Dedifferentiated amniotic fluid mesenchymal stem cell (primary cell): ENCODE measurements at regions not wholly inside any gene's neighbourhood (a gene's known extent, or its start where the extent isn't known, plus 50 kb on each side); places are given as distances from the start of the nearest gene placed in this dataset.
A peak's percentile ranks its signal among the peaks of the same experiment; 100 is the strongest.
"Not testable (repeated sequence)": the region's sequence is repeated elsewhere in the genome, so short reads cannot be mapped to it uniquely, and the experiment has no call there.

Source experiments
- DNase-seq: peaks from one replicate; pipeline ENCODE4 v3.0.0-alpha.2; 2016; ENCODE audit errors: extremely low spot score

DNA sequence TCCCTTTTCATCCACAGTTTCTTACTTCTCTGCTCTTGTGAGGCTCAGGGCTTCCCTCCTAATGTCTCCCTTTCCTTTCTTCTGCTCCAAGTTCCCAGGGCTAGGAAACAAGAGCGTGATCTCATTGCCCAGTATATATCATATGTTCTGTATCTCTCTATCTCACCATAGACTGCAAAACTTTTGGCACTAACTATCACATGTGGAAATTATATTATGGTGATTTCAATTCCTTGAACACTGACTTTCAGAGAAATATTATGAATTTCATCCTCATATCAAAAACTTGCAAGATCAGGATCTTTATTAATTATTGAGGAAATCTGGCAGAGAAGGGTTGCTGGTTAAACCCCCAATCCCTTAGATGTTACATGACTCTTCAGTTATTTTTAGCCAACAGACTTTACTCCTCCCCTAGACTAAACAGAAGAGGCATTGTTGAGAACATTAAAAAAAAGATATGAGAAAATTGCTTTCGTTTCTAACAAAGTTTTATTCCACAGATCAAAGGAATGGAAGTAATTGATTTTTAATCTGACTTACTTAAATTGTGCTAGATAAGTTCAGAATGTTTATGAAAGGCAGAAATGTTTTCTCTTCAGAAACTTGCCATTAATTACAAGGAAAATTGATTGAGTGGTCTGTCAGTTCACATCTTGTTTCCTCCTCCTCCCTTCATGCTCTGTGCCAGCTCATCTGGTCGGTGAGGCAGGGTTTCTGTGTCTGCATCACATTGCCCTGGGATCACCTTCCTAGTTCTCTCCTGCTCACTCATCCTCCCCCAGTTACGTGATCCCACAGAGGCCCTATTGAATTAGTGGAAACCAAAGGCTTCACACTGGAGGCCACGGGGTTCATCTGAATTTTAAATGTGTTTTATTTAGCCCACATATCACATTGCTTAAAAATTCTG is 378.5 kb downstream of the LMO7 start:
- peak; percentile 36 for DNase-seq

DNA sequence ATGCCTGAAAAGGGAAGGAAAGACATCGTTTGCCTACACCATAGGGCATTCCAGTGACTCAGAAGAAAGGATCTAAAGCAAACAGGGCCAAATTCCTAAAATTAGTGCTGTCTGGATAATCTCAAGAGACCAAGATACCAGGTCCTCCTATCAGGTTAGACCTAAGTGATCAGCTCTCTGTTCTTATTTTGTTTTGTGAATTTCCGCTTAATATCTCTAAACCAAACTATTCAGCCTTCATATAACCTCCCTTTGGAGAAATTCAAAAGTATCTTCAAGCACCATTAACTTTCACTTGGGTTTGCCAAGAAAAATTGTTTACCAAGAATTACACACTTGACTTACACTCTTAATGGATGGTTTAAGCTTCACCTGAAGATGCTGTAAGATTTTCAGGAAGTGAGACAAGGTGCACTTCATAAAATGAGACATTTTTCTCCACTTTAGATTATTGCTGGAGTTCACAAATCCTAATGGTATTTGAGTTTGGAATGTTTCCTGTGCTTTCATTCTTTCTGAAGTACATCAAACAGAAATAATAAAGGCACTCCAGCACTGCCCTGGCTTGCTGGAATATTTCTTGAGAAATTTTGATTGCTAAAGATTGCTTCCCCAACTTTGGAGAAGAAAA is 376.1 kb downstream of the LMO7 start:
- DNase-seq = peak; percentile 67

GRCh38 chr13:76009267-76009890 is 373.2 kb downstream of the LMO7 start:
- DNase-seq = no peak

DNA sequence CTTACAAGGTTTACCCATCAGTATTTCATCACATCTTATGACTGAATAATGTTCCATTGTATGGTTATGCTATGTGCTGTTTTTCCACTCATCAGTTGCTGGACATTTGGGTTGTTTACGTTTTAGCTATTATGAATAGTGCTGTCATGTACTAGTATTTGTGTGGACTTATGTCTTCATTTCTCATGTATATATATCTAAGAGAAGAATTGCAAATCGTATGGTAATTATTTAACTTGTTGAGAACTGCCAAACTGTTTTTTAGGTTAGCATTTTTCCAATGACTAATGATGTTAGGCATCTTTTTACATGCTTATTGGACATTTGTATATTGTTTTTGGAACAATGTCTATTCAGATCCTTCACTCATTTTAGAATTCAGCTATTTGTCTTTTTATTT is 368.3 kb downstream of the LMO7 start:
- DNase-seq = peak; percentile 58

GRCh38 chr13:76000131-76000530 is 364.0 kb downstream of the LMO7 start:
- DNase-seq = no peak

DNA sequence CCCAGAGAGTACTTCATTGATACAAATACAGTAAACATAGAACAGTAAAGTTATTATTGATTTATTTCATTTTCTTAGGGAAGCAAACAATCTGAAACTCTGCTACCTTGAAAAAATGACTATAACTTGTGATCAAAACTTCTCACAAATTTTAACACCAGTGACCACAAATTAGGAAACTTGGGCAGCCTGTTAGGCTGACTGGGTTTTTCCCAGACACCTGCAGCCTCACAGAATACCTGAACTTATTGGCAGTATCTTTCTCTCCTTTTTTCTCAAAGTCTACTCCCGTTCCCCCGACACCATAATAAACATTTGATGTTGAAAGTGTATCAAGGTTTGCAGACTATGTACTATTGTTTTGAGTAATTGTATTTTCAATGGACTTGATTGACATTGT is 360.5 kb downstream of the LMO7 start:
- DNase-seq = no peak

DNA sequence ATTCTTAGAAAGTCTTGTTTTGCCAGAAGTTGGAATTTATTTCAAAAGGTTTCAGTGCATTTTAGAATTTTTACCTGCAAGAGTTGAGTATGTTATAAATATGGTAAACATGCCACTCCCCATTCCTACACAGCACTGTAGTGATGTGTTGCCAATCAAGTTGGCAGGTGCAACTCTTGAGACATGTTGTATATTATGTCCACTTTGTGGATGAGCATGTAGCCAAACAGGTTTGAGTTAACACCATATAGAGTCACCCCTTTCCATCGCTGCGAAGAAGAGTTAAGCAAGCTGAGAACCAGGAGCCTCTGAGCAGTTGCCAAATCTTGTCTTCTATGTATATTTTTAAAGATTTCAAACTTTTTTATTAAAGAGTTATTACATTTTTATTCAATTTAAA is 359.8 kb downstream of the LMO7 start:
- DNase-seq = no peak

GRCh38 chr13:75993823-75994222 is 357.7 kb downstream of the LMO7 start:
- DNase-seq = no peak

DNA sequence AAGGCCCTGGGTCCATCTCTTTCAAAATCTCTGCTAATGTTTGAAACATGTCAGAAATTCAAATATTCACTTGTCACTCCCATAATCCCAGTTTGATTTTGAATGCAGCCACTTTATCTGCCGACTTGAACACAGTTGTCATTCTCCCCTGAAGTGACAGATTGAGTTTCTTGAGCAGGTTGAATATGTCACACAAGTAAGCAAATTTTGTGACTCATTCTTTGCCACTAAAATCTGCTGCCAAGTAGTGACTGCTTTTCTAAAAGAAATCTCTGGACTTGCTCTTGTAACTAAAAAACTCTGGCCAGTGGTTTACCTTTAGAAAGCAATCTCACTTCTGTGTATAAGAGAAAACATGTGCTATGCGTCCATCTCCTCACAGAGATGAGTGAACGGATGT is 357.1 kb downstream of the LMO7 start:
- DNase-seq = no peak

DNA sequence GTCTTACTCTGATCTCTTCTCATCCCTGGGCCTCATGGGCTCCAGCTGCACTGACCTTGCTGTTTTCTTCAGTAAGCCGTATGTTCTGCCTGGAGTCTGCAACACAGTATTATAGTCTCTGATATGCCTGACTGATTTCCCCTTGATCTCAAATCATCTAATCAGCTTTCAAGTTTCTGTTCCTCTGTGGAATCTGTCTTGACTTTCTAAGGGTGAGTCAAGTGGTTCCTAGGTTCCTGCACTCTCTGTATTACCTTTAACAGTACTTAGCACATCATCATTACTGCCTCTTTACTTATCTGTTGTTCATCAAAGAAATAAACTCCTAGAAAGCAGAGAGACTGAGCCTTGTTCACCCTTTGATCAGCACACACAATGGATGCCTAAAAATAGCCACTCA is 350.7 kb downstream of the LMO7 start:
- DNase-seq = no peak

DNA sequence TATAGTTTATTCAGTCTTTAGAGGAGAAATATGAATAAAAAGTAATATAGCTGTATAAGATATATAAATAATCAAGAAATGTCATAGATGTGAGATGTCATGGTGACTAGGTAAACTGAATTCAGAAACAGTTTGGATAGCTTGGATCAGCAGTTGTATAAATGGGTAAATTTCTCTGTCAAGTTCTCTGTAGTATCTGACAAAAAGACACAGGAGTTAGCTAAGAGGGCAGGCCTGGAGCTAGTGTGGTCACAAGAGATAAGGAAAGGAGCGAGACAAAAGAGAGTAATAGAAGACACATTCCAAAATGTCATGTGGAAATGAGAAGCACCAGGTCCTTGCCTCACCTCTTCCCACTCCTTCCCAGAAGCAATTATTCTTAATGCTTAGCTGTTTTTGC is 349.0 kb downstream of the LMO7 start:
- DNase-seq = no peak

DNA sequence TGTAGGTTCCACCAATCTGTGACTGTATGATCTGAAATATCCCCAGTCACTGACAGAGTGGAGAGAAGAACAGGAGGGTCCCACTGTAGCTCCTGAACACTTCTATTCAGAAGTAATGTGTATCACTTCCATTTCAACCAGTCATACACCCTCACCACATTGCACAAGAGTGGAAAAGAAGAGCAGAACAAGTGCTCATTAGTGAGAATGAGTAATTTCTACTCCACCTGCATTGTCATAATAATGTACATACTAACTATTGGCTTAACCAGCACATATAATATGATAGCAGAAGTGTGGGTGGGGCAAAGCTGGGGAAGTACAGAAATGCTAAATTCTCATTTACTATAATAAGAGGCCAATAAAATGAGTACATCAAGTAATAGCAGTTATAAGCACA is 342.7 kb downstream of the LMO7 start:
- DNase-seq = no peak

GRCh38 chr13:75968103-75968838 is 332.1 kb downstream of the LMO7 start:
- peak; percentile 27 for DNase-seq

- no peak for DNase-seq
Measured at GRCh38 chr13:75963302-75963701, 327.2 kb downstream of the LMO7 start.

DNA sequence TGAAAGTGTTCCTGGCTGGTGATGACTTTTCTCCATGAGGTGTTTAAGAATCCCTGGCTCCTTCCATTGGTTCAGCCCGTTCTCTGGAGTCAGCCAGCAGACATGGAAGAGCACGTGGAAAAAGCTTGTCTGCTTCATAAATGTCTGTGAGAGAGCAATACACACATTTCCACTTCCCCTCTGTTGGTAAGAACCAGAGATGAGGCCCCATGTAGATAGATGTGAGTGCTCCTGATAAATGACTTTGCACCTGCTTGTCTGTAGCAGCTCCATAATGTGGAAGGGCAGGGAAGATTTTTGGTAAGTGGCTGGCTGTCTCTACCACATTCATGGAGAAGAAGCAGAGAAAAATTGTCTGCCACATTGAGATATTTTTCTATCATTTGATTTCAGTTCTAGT is 325.8 kb downstream of the LMO7 start:
- DNase-seq = no peak

DNA sequence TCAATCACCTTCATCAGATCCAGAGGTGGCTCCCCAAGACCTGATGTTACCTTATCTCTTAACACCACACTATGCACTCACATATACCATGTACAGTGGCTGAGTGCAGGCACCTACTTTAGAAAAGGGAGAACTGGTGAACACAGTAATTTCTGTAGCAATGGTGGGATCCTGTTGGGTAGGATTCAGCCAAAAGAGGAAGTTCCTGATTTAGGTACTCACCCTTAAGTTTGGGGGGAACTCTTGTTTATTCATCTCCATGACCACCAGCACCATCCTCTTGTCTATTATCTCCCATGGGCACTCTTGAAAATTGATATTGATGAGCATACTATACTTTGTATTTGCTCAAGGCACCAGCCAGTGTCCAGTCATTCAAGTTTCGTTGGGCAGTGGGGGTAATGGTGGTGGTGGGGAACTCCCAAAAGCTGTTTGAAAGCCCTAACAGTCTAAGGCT is 324.4 kb downstream of the LMO7 start:
- DNase-seq = no peak

- DNase-seq = no peak
Measured at GRCh38 chr13:75959861-75960481, 323.8 kb downstream of the LMO7 start.

DNA sequence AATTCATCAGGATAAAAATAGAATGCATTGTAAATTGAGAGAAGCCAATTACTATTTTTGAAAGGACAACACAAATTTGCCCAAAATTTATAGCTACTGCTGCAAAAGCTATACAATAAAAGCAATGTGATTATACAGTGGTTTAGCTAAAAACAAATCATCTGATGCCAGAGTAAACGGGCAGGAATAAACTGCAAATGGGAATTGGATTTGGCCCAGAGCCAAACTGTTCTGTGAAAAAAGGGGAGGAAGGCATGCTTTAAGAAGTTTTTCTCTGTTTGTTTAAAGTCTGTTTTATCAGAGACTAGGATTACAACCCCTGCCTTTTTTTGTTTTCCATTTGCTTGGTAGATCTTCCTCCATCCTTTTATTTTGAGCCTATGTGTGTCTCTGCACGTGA is 317.5 kb downstream of the LMO7 start:
- DNase-seq = not testable (repeated sequence)

DNA sequence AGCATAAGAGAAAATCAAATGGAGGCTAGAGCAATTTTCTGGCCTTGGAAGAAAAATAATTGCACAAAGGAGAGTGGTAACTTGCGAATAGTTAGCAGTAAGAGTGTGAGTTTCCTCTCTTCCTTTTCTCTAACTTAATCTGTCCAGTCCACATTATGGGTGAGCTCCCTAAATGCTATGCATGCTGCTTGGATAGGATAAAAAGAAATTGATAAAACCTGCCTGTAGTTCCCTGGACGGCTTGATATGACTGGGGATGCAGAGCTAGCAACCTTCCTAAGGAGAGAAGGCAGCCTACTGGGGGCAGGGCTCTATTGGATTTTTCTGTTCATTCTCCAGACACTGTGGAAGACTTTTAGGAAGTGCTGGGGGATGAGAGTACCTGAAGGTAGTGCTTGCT is 311.3 kb downstream of the LMO7 start:
- DNase-seq = no peak

DNA sequence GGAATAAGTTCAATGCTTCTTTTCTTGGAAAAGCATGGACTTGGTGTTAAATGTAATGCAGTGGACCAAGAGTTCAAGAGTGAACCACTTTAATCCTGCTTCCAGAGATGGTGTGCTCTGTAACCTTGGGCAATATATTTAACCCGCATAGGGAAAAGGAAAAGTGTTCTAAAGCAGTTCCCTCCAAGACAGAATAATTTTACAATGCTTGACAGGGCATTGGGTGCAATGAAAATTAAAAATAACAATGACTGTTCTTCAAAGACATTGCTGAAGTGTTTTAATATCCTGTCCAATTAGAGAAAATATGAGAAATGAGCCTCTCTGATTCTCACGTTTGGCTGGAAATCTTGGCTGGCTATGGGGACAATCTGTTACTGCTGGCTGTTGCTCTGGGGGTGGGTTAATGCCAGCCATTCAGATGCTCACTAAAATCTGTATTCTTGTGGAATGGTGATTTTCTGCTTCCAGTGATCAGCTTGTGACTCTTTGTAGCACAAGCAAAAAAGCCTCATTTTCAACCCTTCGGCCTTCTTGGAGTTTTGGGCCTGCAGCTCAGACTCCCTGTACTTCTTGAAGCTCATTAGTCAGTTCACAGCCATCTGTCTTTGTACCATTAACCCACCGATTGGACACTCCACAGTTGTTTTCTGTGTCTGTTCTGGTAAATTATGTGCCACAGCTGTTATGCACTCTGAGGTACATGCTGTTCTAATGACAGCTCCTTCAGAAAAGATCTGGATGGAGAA is 310.6 kb downstream of the LMO7 start:
- DNase-seq = no peak
